Upper lobe of left lung (tissue), 4 donors: ENCODE measurements at regions not wholly inside any gene's neighbourhood (a gene's known extent, or its start where the extent isn't known, plus 50 kb on each side); places are given as distances from the start of the nearest gene placed in this dataset.

Experiments used
- EP300 ChIP-seq, 4 donors: sonication (generic); formaldehyde crosslinking; IDR thresholded peaks; one replicate each; pipeline ENCODE4 v1.5.1; 2017; ENCODE audit warnings: antibody characterized with exemption in 4 of 4, control low read depth in 2 of 4
- POLR2A ChIP-seq, 4 donors: fragments of 450-650 bp; IDR thresholded peaks; one replicate each; pipeline ENCODE4 v1.5.1; 2016 to 2017; ENCODE audit warnings: antibody characterized with exemption in 4 of 4, mild to moderate bottlenecking in 2 of 4
- TF ChIP-seq, protein P1 (sequence below), 6 experiments: fragments of 450-650 bp in 4 of 6; fragments of 200-600 bp in 2 of 6; sonication (generic) in 2 of 6; IDR thresholded peaks; one replicate each; pipeline ENCODE4 v1.5.1; 2016 to 2019; ENCODE audit warnings: antibody characterized with exemption in 6 of 6

DNA sequence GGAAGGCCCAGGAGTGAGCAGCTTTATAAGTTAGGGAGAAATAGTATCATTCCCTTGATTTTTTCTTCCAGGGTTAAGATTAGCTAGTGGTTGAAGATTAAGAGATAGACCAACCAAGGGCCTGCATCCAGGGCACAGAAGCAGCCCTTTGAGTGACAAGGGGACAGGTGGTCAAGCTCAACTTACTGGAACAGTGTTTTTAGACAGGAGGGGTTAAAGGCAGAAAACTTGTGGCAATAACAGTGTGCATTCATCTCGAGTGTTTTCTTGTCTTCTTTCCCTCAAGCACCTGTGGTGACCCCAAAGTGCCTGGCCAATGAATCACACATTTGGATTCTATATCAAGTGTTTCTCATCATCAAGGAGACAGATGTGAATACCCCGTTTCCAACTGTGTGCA, 267.5 kb downstream of the PDCD6IP start:
- TF ChIP-seq, protein P1, sequence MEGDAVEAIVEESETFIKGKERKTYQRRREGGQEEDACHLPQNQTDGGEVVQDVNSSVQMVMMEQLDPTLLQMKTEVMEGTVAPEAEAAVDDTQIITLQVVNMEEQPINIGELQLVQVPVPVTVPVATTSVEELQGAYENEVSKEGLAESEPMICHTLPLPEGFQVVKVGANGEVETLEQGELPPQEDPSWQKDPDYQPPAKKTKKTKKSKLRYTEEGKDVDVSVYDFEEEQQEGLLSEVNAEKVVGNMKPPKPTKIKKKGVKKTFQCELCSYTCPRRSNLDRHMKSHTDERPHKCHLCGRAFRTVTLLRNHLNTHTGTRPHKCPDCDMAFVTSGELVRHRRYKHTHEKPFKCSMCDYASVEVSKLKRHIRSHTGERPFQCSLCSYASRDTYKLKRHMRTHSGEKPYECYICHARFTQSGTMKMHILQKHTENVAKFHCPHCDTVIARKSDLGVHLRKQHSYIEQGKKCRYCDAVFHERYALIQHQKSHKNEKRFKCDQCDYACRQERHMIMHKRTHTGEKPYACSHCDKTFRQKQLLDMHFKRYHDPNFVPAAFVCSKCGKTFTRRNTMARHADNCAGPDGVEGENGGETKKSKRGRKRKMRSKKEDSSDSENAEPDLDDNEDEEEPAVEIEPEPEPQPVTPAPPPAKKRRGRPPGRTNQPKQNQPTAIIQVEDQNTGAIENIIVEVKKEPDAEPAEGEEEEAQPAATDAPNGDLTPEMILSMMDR (IDR thresholded peaks at IDR 0.05), result no peak
- TF ChIP-seq POLR2A (IDR thresholded peaks at IDR 0.05), result no peak
- TF ChIP-seq EP300 (IDR thresholded peaks at IDR 0.05), result no peak
